Retinal pigment epithelial cell (primary cell): ENCODE measurements at regions not wholly inside any gene's neighbourhood (a gene's known extent, or its start where the extent isn't known, plus 50 kb on each side); places are given as distances from the start of the nearest gene placed in this dataset.

Experiments
- DNase-seq: peaks from one replicate; pipeline ENCODE4 v3.0.0-alpha.2; 2010; ENCODE audit warnings: low read depth
- H3K4me3 ChIP-seq: 2 replicates; pipeline ENCODE4 v1.5.1; 2011; ENCODE audit warnings: mild to moderate bottlenecking, low read length, control low read depth, moderate library complexity
- CTCF ChIP-seq: conservative IDR thresholded peaks from 2 replicates; pipeline ENCODE4 v1.5.1; 2011; ENCODE audit warnings: low read depth, low read length, control low read depth, inconsistent platforms

- no peak overlapping the region for H3K4me3 ChIP-seq
- no peak for DNase-seq
- TF ChIP-seq CTCF, result no peak
Measured at GRCh38 chr10:6305401-6306321, 102.9 kb downstream of the PFKFB3 start.

GRCh38 chr10:6306917-6307316 lies 104.2 kb downstream of the PFKFB3 start:
- DNase-seq, result no peak
- no peak for TF ChIP-seq CTCF
- H3K4me3 ChIP-seq, result no peak overlapping the region

- DNase-seq, result no peak
- TF ChIP-seq CTCF, result no peak
Measured at GRCh38 chr10:6309816-6310215, 107.1 kb downstream of the PFKFB3 start.

GRCh38 chr10:6310977-6311376 lies 108.2 kb downstream of the PFKFB3 start:
- DNase-seq, result no peak
- TF ChIP-seq CTCF, result no peak
- H3K4me3 ChIP-seq, result no peak overlapping the region

More at GRCh38 chr10:6309816-6310215, 107.1 kb downstream of the PFKFB3 start:
- H3K4me3 ChIP-seq, result no peak overlapping the region

GRCh38 chr10:6311700-6312330 lies 109.1 kb downstream of the PFKFB3 start:
- no peak for TF ChIP-seq CTCF
- no peak overlapping the region for H3K4me3 ChIP-seq
- DNase-seq, result no peak

GRCh38 chr10:6312636-6313035 lies 109.9 kb downstream of the PFKFB3 start:
- no peak for TF ChIP-seq CTCF
- no peak overlapping the region for H3K4me3 ChIP-seq
- DNase-seq, result no peak
